SK-N-MC (cell line): ENCODE measurements at regions not wholly inside any gene's neighbourhood (a gene's known extent, or its start where the extent isn't known, plus 50 kb on each side); places are given as distances from the start of the nearest gene placed in this dataset.

Experiments
- EZH2 ChIP-seq: fragments of 200-600 bp; sonication (generic); IDR thresholded peaks from one replicate; pipeline ENCODE4 v1.6.1; 2017; ENCODE audit warnings: antibody characterized with exemption
- FOXP2 ChIP-seq: optimal IDR thresholded peaks from 2 replicates; pipeline ENCODE3; 2011; ENCODE audit warnings: mild to moderate bottlenecking, moderate library complexity; ENCODE audit not compliant: insufficient read depth; ENCODE audit errors: extremely low read length, control extremely low read depth
- POLR2AphosphoS5 ChIP-seq: IDR thresholded peaks from 2 replicates; pipeline ENCODE4 v1.6.1; 2012; ENCODE audit warnings: mild to moderate bottlenecking, low read depth, low read length, borderline replicate concordance

DNA sequence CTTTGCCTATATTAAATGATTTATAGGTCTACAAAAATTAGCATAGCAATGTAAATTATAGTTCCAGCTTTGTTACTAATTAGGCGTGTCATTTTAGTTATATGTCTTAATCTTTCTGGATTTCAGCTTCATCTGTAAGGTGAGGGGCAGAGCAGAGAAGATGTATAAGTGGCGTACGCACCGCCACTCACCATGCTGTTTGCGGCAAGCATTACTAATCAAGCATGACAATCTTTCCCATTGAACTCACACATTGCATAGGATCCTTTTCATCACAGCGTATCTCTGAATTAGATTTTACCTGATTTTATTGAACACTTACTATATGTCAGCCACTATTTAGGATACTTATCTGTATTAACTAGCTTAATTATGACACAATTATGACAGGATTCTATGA lies 183.6 kb upstream of the DLGAP1 start:
- no peak for TF ChIP-seq EZH2
- TF ChIP-seq POLR2AphosphoS5 = no peak
- no peak for TF ChIP-seq FOXP2
